ENCODE measurements at regions not wholly inside any gene's neighbourhood (a gene's known extent, or its start where the extent isn't known, plus 50 kb on each side); places are given as distances from the start of the nearest gene placed in this dataset.

GRCh38 chr5:21623831-21624230 is 1229.3 kb downstream of the CDH12 start:
- ChIA-PET CTCF (no interaction called here), RAD21 (ENCODE audit: unreplicated experiment) (no interaction called here), SMC1A (ENCODE audit: uncharacterized antibody, unreplicated experiment) (no interaction called here), POLR2A (no interaction called here)
- Histone ChIP-seq H3K27me3 (replicated peaks in 1 of 2; ENCODE audit: control insufficient read depth in 2 of 2, insufficient read depth in 2 of 2, low read length in 1 of 2) (no peaks in the 10 kb centered on the region), H3K36me3 (ENCODE audit: control insufficient read depth in 2 of 2, insufficient read depth in 2 of 2, low read length in 1 of 2) (no peaks in the 10 kb centered on the region), H3K4me2 (ENCODE audit: control insufficient read depth, insufficient read depth) (no peak overlapping the region), H3K9ac (ENCODE audit: control insufficient read depth, insufficient read depth, low read length) (no peak overlapping the region), H3K27ac (ENCODE audit: control insufficient read depth, insufficient read depth) (no peak overlapping the region), H3K4me1 (ENCODE audit: control insufficient read depth, insufficient read depth, low read length) (no peaks in the 10 kb centered on the region), H2AFZ (ENCODE audit: control insufficient read depth, low read depth, low read length) (no peak overlapping the region), H3K79me2 (ENCODE audit: control insufficient read depth, insufficient read depth, low read length) (no peaks in the 10 kb centered on the region), H3K4me3 (no peak overlapping the region), H4K20me1 (ENCODE audit: control insufficient read depth, insufficient read depth) (no peaks in the 10 kb centered on the region), H3K9me3 (replicated peaks; ENCODE audit: control insufficient read depth, insufficient read depth, low read length) (no peaks in the 10 kb centered on the region)
- DNase-seq (ENCODE audit: low read depth, low spot score): no peak
- WGBS (ENCODE audit: insufficient coverage, insufficient replicate concordance, low lambda C conversion rate, missing lambda C conversion rate): 85% methylated on average over 2 of the region's 2 CpGs
- intact Hi-C loops (cut with micrococcal nuclease; ENCODE audit: unreplicated experiment) (no loop called here), in situ Hi-C loops (cut with MboI) (no loop called here)
- no peak for ATAC-seq
- no peak for FAIRE-seq
- no TSS peak for BruUV-seq (replicated peaks)
- no peak for TF ChIP-seq BCL11A (IDR thresholded peaks at IDR 0.05; ENCODE audit: low read depth, low read length)
- TF ChIP-seq JUND (IDR thresholded peaks at IDR 0.05; ENCODE audit: low read depth, low read length): no peak
- TF ChIP-seq PML (IDR thresholded peaks at IDR 0.05; ENCODE audit: low read length): no peak
- no peak for TF ChIP-seq EP300 (IDR thresholded peaks at IDR 0.05; ENCODE audit: borderline replicate concordance in 1 of 2, control insufficient read depth in 1 of 2, low read depth in 2 of 2, low read length in 2 of 2)
- no peak for TF ChIP-seq NR2C2 (IDR thresholded peaks at IDR 0.05; ENCODE audit: borderline replicate concordance, control insufficient read depth, insufficient read length, low read depth)

- DNase-seq (ENCODE audit: low read depth, low spot score): no peak
- ChIA-PET CTCF (no interaction called here), RAD21 (ENCODE audit: unreplicated experiment) (no interaction called here), POLR2A (no interaction called here), SMC1A (ENCODE audit: uncharacterized antibody, unreplicated experiment) (no interaction called here)
- H2AFZ ChIP-seq (ENCODE audit: control insufficient read depth, low read depth, low read length): no peak overlapping the region
- no peaks in the 10 kb centered on the region for H4K20me1 ChIP-seq (ENCODE audit: control insufficient read depth, insufficient read depth)
- no peaks in the 10 kb centered on the region for H3K36me3 ChIP-seq (ENCODE audit: control insufficient read depth in 2 of 2, insufficient read depth in 2 of 2, low read length in 1 of 2)
- intact Hi-C loops (cut with micrococcal nuclease; ENCODE audit: unreplicated experiment): no loop called here
- no peak overlapping the region for H3K4me2 ChIP-seq (ENCODE audit: control insufficient read depth, insufficient read depth)
- 65% methylated on average over 16 of the region's 16 CpGs for WGBS (ENCODE audit: insufficient coverage, insufficient replicate concordance, low lambda C conversion rate, missing lambda C conversion rate)
- no peak for TF ChIP-seq WRNIP1 (IDR thresholded peaks at IDR 0.05; ENCODE audit: borderline replicate concordance, low read depth, low read length)
- TF ChIP-seq POU2F2 (IDR thresholded peaks at IDR 0.05; ENCODE audit: borderline replicate concordance, low read depth, low read length): no peak
- no peaks in the 10 kb centered on the region for H3K4me1 ChIP-seq (ENCODE audit: control insufficient read depth, insufficient read depth, low read length)
- in situ Hi-C loops (cut with MboI): no loop called here
- H3K27me3 ChIP-seq (replicated peaks in 1 of 2; ENCODE audit: control insufficient read depth in 2 of 2, insufficient read depth in 2 of 2, low read length in 1 of 2): no peaks in the 10 kb centered on the region
- H3K4me3 ChIP-seq: no peak overlapping the region
- H3K27ac ChIP-seq (ENCODE audit: control insufficient read depth, insufficient read depth): no peak overlapping the region
- BruUV-seq (replicated peaks): no TSS peak
- no peak overlapping the region for H3K9ac ChIP-seq (ENCODE audit: control insufficient read depth, insufficient read depth, low read length)
- no peak for ATAC-seq
- no peaks in the 10 kb centered on the region for H3K79me2 ChIP-seq (ENCODE audit: control insufficient read depth, insufficient read depth, low read length)
- no peaks in the 10 kb centered on the region for H3K9me3 ChIP-seq (replicated peaks; ENCODE audit: control insufficient read depth, insufficient read depth, low read length)
- no peak for FAIRE-seq
Measured at GRCh38 chr5:21615195-21615765, 1237.9 kb downstream of the CDH12 start.

Data from GM12878 (cell line).